ENCODE measurements at regions not wholly inside any gene's neighbourhood (a gene's known extent, or its start where the extent isn't known, plus 50 kb on each side); places are given as distances from the start of the nearest gene placed in this dataset.

DNA sequence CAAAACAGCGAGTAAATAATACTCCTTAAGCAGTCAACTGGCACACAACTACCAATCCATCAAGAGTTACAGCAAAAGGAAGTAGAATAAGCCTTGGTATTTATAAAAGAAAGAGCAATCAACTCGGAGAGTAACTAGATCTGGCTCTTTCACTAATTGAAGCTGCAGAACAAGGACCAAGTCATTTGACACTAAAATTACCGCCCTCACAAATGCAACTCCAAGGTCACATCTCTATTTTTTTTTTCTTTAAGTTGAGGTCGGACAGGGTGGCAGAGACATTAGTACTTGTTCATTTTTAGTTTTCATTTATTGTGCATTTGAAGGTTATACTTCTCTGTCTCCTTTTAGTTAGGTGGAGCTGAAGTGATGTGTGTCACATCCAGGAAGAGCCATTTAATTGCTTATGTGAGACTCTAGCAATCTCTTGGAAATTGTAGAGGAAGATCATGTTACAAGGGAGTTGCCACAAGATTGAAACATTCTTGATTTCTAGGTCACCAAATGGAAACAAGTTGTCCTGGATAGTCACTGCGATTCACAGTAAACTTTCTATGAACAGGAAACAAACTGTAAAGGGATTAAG lies 138.1 kb upstream of the ADAMTS5 start:
- no peaks in the 10 kb centered on the region for H4K20me1 ChIP-seq (replicated peaks; ENCODE audit: control insufficient read depth, insufficient read depth, low read length)
- ChIA-PET POLR2A (no interaction called here), CTCF (ENCODE audit: low intra/inter-chr PET ratio) (no interaction called here)
- H3K9me1 ChIP-seq (ENCODE audit: control insufficient read depth, insufficient read depth, low read length) = no peaks in the 10 kb centered on the region
- no peak overlapping the region for H3K9ac ChIP-seq (ENCODE audit: insufficient read depth in 1 of 2, low read depth in 2 of 2, low read length in 2 of 2)
- no peaks in the 10 kb centered on the region for H3K79me2 ChIP-seq (ENCODE audit: control insufficient read depth, insufficient read depth, low read length)
- no peak overlapping the region for H3K4me3 ChIP-seq
- no peaks in the 10 kb centered on the region for H3K36me3 ChIP-seq (ENCODE audit: control insufficient read depth, insufficient read depth, low read length)
- ATAC-seq (no peak), FAIRE-seq (no peak), DNase-seq (ENCODE audit: extremely low read depth in 1 of 4, low spot score in 3 of 4) (no peak)
- no peaks in the 10 kb centered on the region for H3K9me3 ChIP-seq (replicated peaks; ENCODE audit: control insufficient read depth, insufficient read depth, low read depth, low read length)
- intact Hi-C loops (cut with micrococcal nuclease) (no loop called here), in situ Hi-C loops (cut with MboI) (no loop called here)
- no peak overlapping the region for H3K27ac ChIP-seq (ENCODE audit: extremely low read depth, low read depth, low read length)
- no peak overlapping the region for H2AFZ ChIP-seq (ENCODE audit: low read depth, low read length)
- H3K4me1 ChIP-seq (replicated peaks in 1 of 2; ENCODE audit: control insufficient read depth in 2 of 2, insufficient read depth in 2 of 2, low read length in 2 of 2) = no peaks in the 10 kb centered on the region
- H3K27me3 ChIP-seq (ENCODE audit: control insufficient read depth in 2 of 2, insufficient read depth in 2 of 2, low read length in 2 of 2) = no peaks in the 10 kb centered on the region
- WGBS (ENCODE audit: insufficient coverage, low coverage, missing lambda C conversion rate) = 0% methylated on average over 5 of the region's 5 CpGs
- BruUV-seq (replicated peaks) = no TSS peak
- no peak overlapping the region for H3K4me2 ChIP-seq (ENCODE audit: insufficient read depth, low read length)
- TF ChIP-seq DACH1 (IDR thresholded peaks at IDR 0.05; ENCODE audit: partially characterized antibody) (no peak), U2AF2 (optimal IDR thresholded peaks at IDR 0.05; ENCODE audit: low read depth, low read length) (no peak), HLTF (IDR thresholded peaks at IDR 0.05) (no peak), TEAD1 (CRISPR knock-in tag; IDR thresholded peaks at IDR 0.05) (no peak), ZNF146 (CRISPR knock-in tag; IDR thresholded peaks at IDR 0.05; ENCODE audit: unreplicated experiment) (no peak), GATA2 (CRISPR knock-in tag; IDR thresholded peaks at IDR 0.05) (no peak), ZKSCAN1 (IDR thresholded peaks at IDR 0.05; ENCODE audit: low read depth, low read length) (no peak), MYC (IDR thresholded peaks at IDR 0.05; ENCODE audit: low read depth, low read length) (no peak), MYC (CRISPR knock-in tag; IDR thresholded peaks at IDR 0.05; ENCODE audit: borderline replicate concordance, low read depth) (no peak), NEUROD1 (IDR thresholded peaks at IDR 0.05; ENCODE audit: borderline replicate concordance, low read depth, low read length, partially characterized antibody) (no peak), TCFL5 (CRISPR knock-in tag; conservative IDR thresholded peaks at IDR 0.05) (no peak), MIER1 (IDR thresholded peaks at IDR 0.05; ENCODE audit: low read depth) (no peak)
- TF ChIP-seq, protein P1, sequence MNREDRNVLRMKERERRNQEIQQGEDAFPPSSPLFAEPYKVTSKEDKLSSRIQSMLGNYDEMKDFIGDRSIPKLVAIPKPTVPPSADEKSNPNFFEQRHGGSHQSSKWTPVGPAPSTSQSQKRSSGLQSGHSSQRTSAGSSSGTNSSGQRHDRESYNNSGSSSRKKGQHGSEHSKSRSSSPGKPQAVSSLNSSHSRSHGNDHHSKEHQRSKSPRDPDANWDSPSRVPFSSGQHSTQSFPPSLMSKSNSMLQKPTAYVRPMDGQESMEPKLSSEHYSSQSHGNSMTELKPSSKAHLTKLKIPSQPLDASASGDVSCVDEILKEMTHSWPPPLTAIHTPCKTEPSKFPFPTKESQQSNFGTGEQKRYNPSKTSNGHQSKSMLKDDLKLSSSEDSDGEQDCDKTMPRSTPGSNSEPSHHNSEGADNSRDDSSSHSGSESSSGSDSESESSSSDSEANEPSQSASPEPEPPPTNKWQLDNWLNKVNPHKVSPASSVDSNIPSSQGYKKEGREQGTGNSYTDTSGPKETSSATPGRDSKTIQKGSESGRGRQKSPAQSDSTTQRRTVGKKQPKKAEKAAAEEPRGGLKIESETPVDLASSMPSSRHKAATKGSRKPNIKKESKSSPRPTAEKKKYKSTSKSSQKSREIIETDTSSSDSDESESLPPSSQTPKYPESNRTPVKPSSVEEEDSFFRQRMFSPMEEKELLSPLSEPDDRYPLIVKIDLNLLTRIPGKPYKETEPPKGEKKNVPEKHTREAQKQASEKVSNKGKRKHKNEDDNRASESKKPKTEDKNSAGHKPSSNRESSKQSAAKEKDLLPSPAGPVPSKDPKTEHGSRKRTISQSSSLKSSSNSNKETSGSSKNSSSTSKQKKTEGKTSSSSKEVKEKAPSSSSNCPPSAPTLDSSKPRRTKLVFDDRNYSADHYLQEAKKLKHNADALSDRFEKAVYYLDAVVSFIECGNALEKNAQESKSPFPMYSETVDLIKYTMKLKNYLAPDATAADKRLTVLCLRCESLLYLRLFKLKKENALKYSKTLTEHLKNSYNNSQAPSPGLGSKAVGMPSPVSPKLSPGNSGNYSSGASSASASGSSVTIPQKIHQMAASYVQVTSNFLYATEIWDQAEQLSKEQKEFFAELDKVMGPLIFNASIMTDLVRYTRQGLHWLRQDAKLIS (CRISPR knock-in tag; IDR thresholded peaks at IDR 0.05) = no peak
- TF ChIP-seq, protein P2, sequence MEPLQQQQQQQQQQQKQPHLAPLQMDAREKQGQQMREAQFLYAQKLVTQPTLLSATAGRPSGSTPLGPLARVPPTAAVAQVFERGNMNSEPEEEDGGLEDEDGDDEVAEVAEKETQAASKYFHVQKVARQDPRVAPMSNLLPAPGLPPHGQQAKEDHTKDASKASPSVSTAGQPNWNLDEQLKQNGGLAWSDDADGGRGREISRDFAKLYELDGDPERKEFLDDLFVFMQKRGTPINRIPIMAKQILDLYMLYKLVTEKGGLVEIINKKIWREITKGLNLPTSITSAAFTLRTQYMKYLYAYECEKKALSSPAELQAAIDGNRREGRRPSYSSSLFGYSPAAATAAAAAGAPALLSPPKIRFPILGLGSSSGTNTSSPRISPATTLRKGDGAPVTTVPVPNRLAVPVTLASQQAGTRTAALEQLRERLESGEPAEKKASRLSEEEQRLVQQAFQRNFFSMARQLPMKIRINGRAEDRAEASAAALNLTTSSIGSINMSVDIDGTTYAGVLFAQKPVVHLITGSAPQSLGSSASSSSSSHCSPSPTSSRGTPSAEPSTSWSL (CRISPR knock-in tag; IDR thresholded peaks at IDR 0.05; ENCODE audit: borderline replicate concordance) = no peak
- TF ChIP-seq, protein P3, sequence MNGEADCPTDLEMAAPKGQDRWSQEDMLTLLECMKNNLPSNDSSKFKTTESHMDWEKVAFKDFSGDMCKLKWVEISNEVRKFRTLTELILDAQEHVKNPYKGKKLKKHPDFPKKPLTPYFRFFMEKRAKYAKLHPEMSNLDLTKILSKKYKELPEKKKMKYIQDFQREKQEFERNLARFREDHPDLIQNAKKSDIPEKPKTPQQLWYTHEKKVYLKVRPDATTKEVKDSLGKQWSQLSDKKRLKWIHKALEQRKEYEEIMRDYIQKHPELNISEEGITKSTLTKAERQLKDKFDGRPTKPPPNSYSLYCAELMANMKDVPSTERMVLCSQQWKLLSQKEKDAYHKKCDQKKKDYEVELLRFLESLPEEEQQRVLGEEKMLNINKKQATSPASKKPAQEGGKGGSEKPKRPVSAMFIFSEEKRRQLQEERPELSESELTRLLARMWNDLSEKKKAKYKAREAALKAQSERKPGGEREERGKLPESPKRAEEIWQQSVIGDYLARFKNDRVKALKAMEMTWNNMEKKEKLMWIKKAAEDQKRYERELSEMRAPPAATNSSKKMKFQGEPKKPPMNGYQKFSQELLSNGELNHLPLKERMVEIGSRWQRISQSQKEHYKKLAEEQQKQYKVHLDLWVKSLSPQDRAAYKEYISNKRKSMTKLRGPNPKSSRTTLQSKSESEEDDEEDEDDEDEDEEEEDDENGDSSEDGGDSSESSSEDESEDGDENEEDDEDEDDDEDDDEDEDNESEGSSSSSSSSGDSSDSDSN (IDR thresholded peaks at IDR 0.05; ENCODE audit: borderline replicate concordance in 1 of 2, low read depth in 2 of 2, low read length in 2 of 2) = no peak
